Activated CD4-positive, alpha-beta T cell treated with anti-CD3 and anti-CD28 coated beads, Interleukin-2, amount 10 ng/mL, durations not matched to agents 7 days and 5 days (primary cell): ENCODE measurements at regions not wholly inside any gene's neighbourhood (a gene's known extent, or its start where the extent isn't known, plus 50 kb on each side); places are given as distances from the start of the nearest gene placed in this dataset.

Experiments used
- CTCF ChIA-PET: fragments of 350-600 bp; sonication (Branson Sonifier 250); formaldehyde crosslinking; loops from one replicate; lab custom pipeline; 2021; ENCODE audit warnings: antibody characterized with exemption; lab: Charles Lee
- POLR2A ChIA-PET: fragments of 350-600 bp; sonication (Branson Sonifier 250); formaldehyde crosslinking; loops from one replicate; lab custom pipeline; 2021; ENCODE audit warnings: antibody characterized with exemption; lab: Charles Lee
- DNase-seq: peaks from one replicate; pipeline ENCODE4 v3.0.0-alpha.2; 2020
- H3K27ac Mint-ChIP-seq: one replicate; pipeline ENCODE4 v1.8.0; 2021; ENCODE audit warnings: mild to moderate bottlenecking, moderate library complexity, mixed read lengths
- H3K27me3 Mint-ChIP-seq: one replicate; pipeline ENCODE4 v1.8.0; 2021; ENCODE audit warnings: mixed read lengths
- H3K36me3 Mint-ChIP-seq: one replicate; pipeline ENCODE4 v1.8.0; 2021; ENCODE audit warnings: low read depth, mixed read lengths
- H3K4me1 Mint-ChIP-seq: one replicate; pipeline ENCODE4 v1.8.0; 2021; ENCODE audit warnings: mixed read lengths
- H3K4me3 Mint-ChIP-seq: one replicate; pipeline ENCODE4 v1.8.0; 2021; ENCODE audit warnings: mild to moderate bottlenecking, moderate library complexity, mixed read lengths
- H3K9me3 Mint-ChIP-seq: one replicate; pipeline ENCODE4 v1.8.0; 2021; ENCODE audit warnings: mixed read lengths

DNA sequence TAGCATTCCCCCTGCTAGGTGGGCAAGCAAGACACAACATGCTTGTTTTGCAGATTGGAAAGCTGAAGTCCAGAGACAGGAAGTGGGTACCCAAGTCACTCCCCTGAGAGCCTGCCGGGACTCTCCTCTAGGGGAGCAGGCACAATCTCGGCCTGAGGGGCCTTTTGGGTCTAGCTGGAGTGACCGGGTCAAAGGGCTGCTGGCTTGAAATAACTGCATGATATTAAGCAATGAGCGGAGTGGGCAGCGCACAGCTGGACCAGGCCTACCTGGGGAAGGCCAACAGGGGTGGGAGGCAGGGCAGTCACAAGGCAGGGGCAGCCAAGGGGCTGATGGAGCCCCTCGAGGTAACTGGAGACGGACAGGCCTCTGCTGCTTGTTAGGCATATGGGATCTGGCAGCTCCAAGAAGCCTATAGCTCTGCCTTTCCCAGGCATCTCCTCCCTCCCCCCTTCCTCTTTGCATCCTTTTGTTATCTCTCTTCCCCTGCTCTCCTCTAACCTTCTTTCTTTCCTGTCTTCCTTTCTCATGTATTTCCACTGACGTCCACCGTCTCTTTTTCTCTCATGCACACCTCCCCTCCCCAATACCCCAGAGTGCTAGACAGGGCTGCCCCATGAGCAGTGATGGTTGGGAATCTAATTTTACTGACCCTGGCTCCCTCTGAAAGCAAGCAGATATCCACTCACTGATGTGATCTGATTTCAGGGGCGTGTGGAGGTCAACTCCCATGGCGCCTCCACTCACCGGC, 237.5 kb downstream of the LOXHD1 start:
- peaks cover 2% of the 10 kb centered on the region for H3K4me1 Mint-ChIP-seq
- H3K9me3 Mint-ChIP-seq = no peaks in the 10 kb centered on the region
- POLR2A ChIA-PET = no interaction called here
- no peaks in the 10 kb centered on the region for H3K36me3 Mint-ChIP-seq
- no peak overlapping the region for H3K27ac Mint-ChIP-seq
- no peak overlapping the region for H3K4me3 Mint-ChIP-seq
- H3K27me3 Mint-ChIP-seq = no peaks in the 10 kb centered on the region
- DNase-seq = no peak
- CTCF ChIA-PET = interaction anchor here (1.0 kb wide), 1 partner anchor 47 kb away, joined by 3 read pairs; no protein-coding TSS in a partner anchor

DNA sequence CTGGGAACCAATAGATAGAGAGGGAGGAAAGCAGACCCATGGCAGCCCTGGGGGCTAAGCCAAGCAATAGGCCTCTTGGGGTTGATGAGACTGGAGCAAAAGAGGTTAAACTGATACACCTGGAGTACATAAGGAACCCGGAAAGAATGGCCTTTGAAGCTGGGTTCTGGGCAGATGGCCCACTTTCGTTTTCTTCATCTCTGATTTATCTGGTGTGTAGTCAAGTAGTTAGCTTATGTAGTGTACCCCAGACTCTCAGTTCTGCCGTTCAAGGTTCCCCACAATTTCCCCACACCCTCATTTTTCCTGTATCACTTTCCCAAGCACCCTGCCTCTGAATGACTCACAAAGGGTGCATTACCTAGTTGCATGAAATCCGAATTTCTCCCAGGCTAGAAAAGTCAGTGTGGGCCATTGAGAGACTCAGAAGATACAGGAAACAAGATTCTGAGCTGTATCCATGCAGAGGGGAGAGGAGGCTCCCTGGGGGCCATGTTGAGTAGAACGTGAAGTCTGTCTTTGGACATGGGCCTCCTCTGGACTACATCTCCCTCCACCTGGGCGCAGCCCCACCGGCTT, 235.0 kb downstream of the LOXHD1 start:
- Mint-ChIP-seq H3K36me3 (no peaks in the 10 kb centered on the region), H3K4me3 (no peak overlapping the region), H3K27ac (no peak overlapping the region), H3K27me3 (no peaks in the 10 kb centered on the region), H3K4me1 (peaks cover 2% of the 10 kb centered on the region), H3K9me3 (no peaks in the 10 kb centered on the region)
- DNase-seq = no peak
- POLR2A ChIA-PET = no interaction called here
- CTCF ChIA-PET = no interaction called here

DNA sequence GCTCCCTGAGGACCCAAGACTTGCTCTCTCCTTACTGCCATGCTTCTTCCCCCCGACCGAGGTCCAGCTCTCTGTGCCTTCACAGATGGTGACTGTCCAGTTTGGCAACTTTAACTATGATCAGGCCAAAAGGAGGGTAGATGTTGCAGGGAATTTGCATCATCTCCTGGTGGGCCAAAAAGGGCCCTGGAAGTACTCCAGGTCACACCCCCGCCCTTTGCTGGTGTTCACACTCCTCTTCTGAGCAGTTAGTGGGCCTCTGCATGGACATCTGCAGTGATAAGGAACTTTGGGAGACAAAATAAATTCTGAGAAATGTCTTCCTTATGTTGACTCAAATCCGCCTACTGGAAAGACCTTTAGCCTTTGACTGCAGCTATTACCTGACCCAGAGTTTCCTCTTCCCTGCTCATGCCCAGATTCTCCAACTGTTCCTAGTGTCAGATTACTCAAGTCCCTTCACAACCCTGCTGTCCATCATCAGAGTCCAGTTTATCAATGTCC, 234.4 kb downstream of the LOXHD1 start:
- Mint-ChIP-seq H3K36me3 (no peaks in the 10 kb centered on the region), H3K4me1 (peaks cover 2% of the 10 kb centered on the region), H3K27ac (no peak overlapping the region), H3K4me3 (no peak overlapping the region), H3K27me3 (no peaks in the 10 kb centered on the region), H3K9me3 (no peaks in the 10 kb centered on the region)
- ChIA-PET POLR2A (no interaction called here), CTCF (interaction anchor here (1.3 kb wide), 1 partner anchor 74 kb away, joined by 3 read pairs; no protein-coding TSS in a partner anchor)
- no peak for DNase-seq

DNA sequence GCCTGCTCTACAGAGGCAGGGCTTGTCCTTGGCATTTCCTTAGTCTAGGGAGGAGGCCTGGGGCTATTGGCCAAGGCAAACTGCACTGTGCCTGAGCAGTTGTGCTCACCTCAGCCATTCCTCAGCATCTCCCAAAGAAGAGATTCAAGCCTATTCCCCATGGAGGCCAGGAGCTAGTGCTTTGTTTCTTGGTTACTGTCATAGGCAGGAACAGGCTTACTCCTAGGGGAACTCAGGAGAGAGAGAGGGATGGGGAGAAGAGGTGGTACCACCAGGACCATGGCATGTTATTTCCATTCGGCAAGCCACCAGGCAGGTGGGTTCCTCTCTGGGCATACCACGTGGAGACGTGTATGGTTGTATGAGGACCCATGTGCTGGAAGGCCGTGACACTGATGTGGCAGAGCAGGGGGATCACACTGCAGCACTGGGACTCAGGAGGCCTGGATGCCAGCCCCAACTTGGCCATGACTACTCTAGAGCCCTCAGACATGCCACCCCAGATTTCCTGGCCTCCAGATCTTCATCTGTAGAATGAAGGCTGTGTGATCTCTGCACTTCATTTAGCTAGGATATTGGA, 233.7 kb downstream of the LOXHD1 start:
- Mint-ChIP-seq H3K4me3 (no peak overlapping the region), H3K27me3 (no peaks in the 10 kb centered on the region), H3K27ac (no peak overlapping the region), H3K9me3 (no peaks in the 10 kb centered on the region), H3K36me3 (no peaks in the 10 kb centered on the region), H3K4me1 (peaks cover 2% of the 10 kb centered on the region)
- CTCF ChIA-PET = interaction anchor here (1.3 kb wide), 1 partner anchor 75 kb away, joined by 3 read pairs; no protein-coding TSS in a partner anchor
- POLR2A ChIA-PET = no interaction called here
- no peak for DNase-seq

DNA sequence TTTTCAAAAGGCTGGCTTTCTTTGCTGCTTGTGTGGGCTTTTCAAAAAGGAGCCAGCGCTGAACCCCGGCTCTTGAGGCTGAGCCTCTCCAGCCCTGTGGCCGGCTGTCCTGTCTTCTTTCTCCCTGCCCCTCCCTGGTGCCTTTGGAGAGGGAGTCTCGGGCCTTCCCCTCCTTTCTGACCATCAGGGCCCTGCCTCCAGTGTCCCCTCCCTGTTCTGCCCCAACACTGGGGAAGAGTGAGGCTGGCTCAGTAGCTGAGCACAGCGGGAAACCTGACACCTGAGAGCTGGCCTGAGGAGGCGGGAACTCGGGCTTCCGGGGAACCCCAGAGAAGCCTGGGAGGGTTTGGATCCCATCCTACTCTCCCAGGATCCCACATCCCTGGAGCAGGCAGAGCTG, 232.1 kb downstream of the LOXHD1 start:
- Mint-ChIP-seq H3K27me3 (peaks cover 4% of the 10 kb centered on the region), H3K4me3 (no peak overlapping the region), H3K4me1 (peaks cover 2% of the 10 kb centered on the region), H3K27ac (no peak overlapping the region), H3K36me3 (no peaks in the 10 kb centered on the region), H3K9me3 (no peaks in the 10 kb centered on the region)
- DNase-seq = no peak
- ChIA-PET POLR2A (interaction anchor here (0.6 kb wide), 1 partner anchor 124 kb away, joined by 3 read pairs; no protein-coding TSS in a partner anchor), CTCF (no interaction called here)

DNA sequence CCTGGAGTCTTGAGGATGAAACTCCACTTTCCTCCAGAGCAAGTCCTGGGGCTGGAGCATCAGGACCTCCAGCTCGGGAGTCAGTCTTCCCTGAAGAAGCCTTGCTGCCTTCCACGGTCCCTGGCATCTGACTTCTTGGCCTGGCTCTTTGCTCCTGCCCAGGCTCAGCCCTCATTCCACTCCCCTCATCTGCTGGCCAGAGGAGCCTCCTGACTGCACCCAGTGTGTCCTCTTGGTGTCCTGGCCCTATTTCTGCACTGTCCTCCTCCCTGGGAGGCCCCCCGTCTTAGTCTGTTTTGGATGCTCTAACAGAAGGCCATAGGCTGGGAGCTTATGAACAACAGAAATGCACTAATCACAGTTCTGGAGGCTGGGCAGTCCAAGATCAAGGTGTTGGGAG, 231.5 kb downstream of the LOXHD1 start:
- peaks cover 8% of the 10 kb centered on the region for H3K27me3 Mint-ChIP-seq
- no peaks in the 10 kb centered on the region for H3K36me3 Mint-ChIP-seq
- H3K9me3 Mint-ChIP-seq = no peaks in the 10 kb centered on the region
- DNase-seq = no peak
- H3K27ac Mint-ChIP-seq = no peak overlapping the region
- no peak overlapping the region for H3K4me3 Mint-ChIP-seq
- ChIA-PET CTCF (no interaction called here), POLR2A (no interaction called here)
- H3K4me1 Mint-ChIP-seq = peaks cover 2% of the 10 kb centered on the region

DNA sequence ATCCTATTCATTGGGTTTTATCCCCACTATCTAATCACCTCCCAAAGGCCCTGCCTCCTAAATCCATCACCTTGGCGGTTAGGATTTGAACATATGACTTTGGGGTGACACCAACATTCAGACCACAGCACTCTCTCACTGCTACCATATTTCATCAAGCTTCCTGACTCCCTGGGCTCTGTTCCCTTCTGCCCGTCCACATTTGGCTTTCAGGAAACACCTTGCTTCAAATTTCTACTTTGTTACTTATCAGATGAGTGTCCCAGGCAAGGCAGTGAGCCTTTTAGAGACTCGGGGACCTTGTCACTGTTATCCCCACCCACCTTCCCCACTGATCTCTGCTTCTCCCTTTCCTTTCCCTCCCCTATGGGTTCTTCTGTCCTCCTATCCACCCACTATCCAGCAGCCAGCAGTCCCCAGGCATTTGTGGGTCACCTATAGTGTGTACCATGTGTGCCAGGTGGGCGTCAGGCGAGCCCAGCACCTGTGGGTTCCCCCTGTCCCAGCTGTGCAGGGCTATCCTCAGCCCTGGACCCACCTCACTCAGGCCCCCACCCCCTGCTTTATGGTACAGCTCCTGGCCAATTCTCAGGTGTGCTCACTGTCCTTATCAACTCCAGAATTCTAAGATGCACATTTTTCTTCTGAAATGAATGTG, 230.9 kb downstream of the LOXHD1 start:
- peaks cover 2% of the 10 kb centered on the region for H3K4me1 Mint-ChIP-seq
- CTCF ChIA-PET = no interaction called here
- no peak for DNase-seq
- peaks cover 13% of the 10 kb centered on the region for H3K27me3 Mint-ChIP-seq
- H3K4me3 Mint-ChIP-seq = no peak overlapping the region
- POLR2A ChIA-PET = no interaction called here
- H3K36me3 Mint-ChIP-seq = no peaks in the 10 kb centered on the region
- H3K27ac Mint-ChIP-seq = no peak overlapping the region
- no peaks in the 10 kb centered on the region for H3K9me3 Mint-ChIP-seq

DNA sequence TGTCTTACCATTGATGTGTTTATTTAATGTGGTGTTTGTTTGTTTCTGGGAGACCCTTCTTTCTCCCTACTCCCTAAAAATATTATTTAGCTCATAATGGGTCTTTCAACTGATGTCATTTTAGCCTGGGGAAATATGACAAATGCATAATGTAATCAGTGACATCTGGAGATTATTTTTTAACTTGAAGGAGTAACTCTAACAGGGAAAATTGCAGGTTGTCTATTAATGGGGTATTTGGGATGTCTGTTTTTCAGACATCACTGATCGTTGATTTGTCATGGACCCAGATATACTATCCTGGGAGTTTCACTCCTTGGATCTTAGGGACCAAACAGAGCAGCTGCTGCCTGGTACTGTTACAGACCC, 230.4 kb downstream of the LOXHD1 start:
- H3K9me3 Mint-ChIP-seq = no peaks in the 10 kb centered on the region
- no peak overlapping the region for H3K4me3 Mint-ChIP-seq
- ChIA-PET CTCF (no interaction called here), POLR2A (no interaction called here)
- H3K27ac Mint-ChIP-seq = no peak overlapping the region
- no peaks in the 10 kb centered on the region for H3K36me3 Mint-ChIP-seq
- DNase-seq = no peak
- peaks cover 15% of the 10 kb centered on the region for H3K27me3 Mint-ChIP-seq
- H3K4me1 Mint-ChIP-seq = peaks cover 2% of the 10 kb centered on the region
